Liver (tissue), 8 donors: ENCODE measurements at regions not wholly inside any gene's neighbourhood (a gene's known extent, or its start where the extent isn't known, plus 50 kb on each side); places are given as distances from the start of the nearest gene placed in this dataset.

Experiments
- DNase-seq: peaks from one replicate; pipeline ENCODE4 v3.0.0-alpha.2; 2017; ENCODE audit warnings: low spot score
- H3K27ac ChIP-seq, 2 donors: one replicate each; pipeline ENCODE4 v1.7.0; 2013; ENCODE audit warnings: inconsistent platforms in 2 of 2, low read length in 2 of 2, control low read depth in 1 of 2, low read depth in 1 of 2, mild to moderate bottlenecking in 1 of 2
- H3K27me3 ChIP-seq, 4 donors: one replicate each; pipeline versions ENCODE4 v1.6.1 to v1.7.0; 2013; ENCODE audit warnings: low read length in 3 of 4, inconsistent platforms in 1 of 4, mild to moderate bottlenecking in 1 of 4, moderate library complexity in 1 of 4; ENCODE audit not compliant: control insufficient read depth in 4 of 4, insufficient read depth in 4 of 4
- H3K36me3 ChIP-seq, 4 donors: one replicate each; pipeline versions ENCODE4 v1.6.1 to v1.7.0; 2013; ENCODE audit warnings: low read length in 3 of 4, mild to moderate bottlenecking in 3 of 4, low read depth in 1 of 4, moderate library complexity in 1 of 4; ENCODE audit not compliant: control insufficient read depth in 4 of 4, insufficient read depth in 3 of 4
- H3K4me1 ChIP-seq, 4 donors: one replicate each; pipeline versions ENCODE4 v1.6.1 to v1.7.0; 2013; ENCODE audit warnings: low read length in 3 of 4, mild to moderate bottlenecking in 3 of 4, moderate library complexity in 1 of 4; ENCODE audit not compliant: control insufficient read depth in 4 of 4, insufficient read depth in 4 of 4
- H3K4me3 ChIP-seq, 3 donors: one replicate each; pipeline versions ENCODE4 v1.6.1 to v1.7.0; 2013; ENCODE audit warnings: low read length in 3 of 3, control low read depth in 1 of 3, low read depth in 1 of 3, mild to moderate bottlenecking in 1 of 3
- H3K9ac ChIP-seq, 2 donors: one replicate each; pipeline ENCODE4 v1.7.0; 2013; ENCODE audit warnings: low read length in 2 of 2, mild to moderate bottlenecking in 2 of 2, moderate library complexity in 2 of 2, control low read depth in 1 of 2, low read depth in 1 of 2
- H3K9me3 ChIP-seq, 4 donors: one replicate each; pipeline versions ENCODE4 v1.6.1 to v1.7.0; 2013; ENCODE audit warnings: low read length in 3 of 4; ENCODE audit not compliant: control insufficient read depth in 4 of 4
- EGR1 ChIP-seq, 2 donors: IDR thresholded peaks; 2 replicates each; pipeline ENCODE4 v1.6.1; 2016 to 2018; ENCODE audit warnings: antibody characterized with exemption in 2 of 2, low read depth in 2 of 2
- FOXA1 ChIP-seq: IDR thresholded peaks from 2 replicates; pipeline ENCODE4 v1.6.1; 2016; ENCODE audit warnings: antibody characterized with exemption
- FOXA2 ChIP-seq: IDR thresholded peaks from 2 replicates; pipeline ENCODE4 v1.6.1; 2016; ENCODE audit warnings: antibody characterized with exemption
- GABPA ChIP-seq, 2 donors: IDR thresholded peaks in 1 of 2; conservative IDR thresholded peaks in 1 of 2; 2 replicates each; pipeline ENCODE4 v1.6.1; 2016; ENCODE audit warnings: antibody characterized with exemption in 2 of 2, mild to moderate bottlenecking in 1 of 2, moderate library complexity in 1 of 2
- HNF4A ChIP-seq, 2 donors: conservative IDR thresholded peaks; 2 replicates each; pipeline ENCODE4 v1.6.1; 2016; ENCODE audit warnings: antibody characterized with exemption in 2 of 2, mild to moderate bottlenecking in 2 of 2
- HNF4G ChIP-seq: IDR thresholded peaks from 2 replicates; pipeline ENCODE4 v1.6.1; 2016; ENCODE audit warnings: antibody characterized with exemption
- JUND ChIP-seq, 2 donors: IDR thresholded peaks; 2 replicates each; pipeline ENCODE4 v1.6.1; 2016; ENCODE audit warnings: antibody characterized with exemption in 2 of 2
- NR2F2 ChIP-seq: IDR thresholded peaks from 2 replicates; pipeline ENCODE4 v1.6.1; 2016; ENCODE audit warnings: antibody characterized with exemption
- RAD21 ChIP-seq, 2 donors: IDR thresholded peaks; 2 replicates each; pipeline ENCODE4 v1.6.1; 2016; ENCODE audit warnings: antibody characterized with exemption in 2 of 2, mild to moderate bottlenecking in 2 of 2
- RXRA ChIP-seq, 2 donors: IDR thresholded peaks; 2 replicates each; pipeline ENCODE4 v1.6.1; 2017 to 2018; ENCODE audit warnings: antibody characterized with exemption in 2 of 2, mild to moderate bottlenecking in 1 of 2
- SP1 ChIP-seq: IDR thresholded peaks from 2 replicates; pipeline ENCODE4 v1.6.1; 2018; ENCODE audit warnings: antibody characterized with exemption, mild to moderate bottlenecking
- TAF1 ChIP-seq: conservative IDR thresholded peaks from 2 replicates; pipeline ENCODE4 v1.6.1; 2016; ENCODE audit warnings: antibody characterized with exemption, mild to moderate bottlenecking
- YY1 ChIP-seq: IDR thresholded peaks from 2 replicates; pipeline ENCODE4 v1.6.1; 2016; ENCODE audit warnings: antibody characterized with exemption, mild to moderate bottlenecking
- WGBS: extraction: QIAGEN DNeasy Blood & Tissue Kit; methylation state at CpG from one replicate; pipeline ENCODE4 v1.1.7; 2013; 5-methylcytosine and 5-hydroxymethylcytosine counted together
- TF ChIP-seq, protein P1 (sequence below): IDR thresholded peaks from 2 replicates; pipeline ENCODE4 v1.6.1; 2016; ENCODE audit warnings: antibody characterized with exemption
- TF ChIP-seq, protein P2 (sequence below): IDR thresholded peaks from 2 replicates; pipeline ENCODE4 v1.6.1; 2016; ENCODE audit warnings: antibody characterized with exemption
- TF ChIP-seq, protein P3 (sequence below): IDR thresholded peaks from 2 replicates; pipeline ENCODE4 v1.6.1; 2016; ENCODE audit warnings: antibody characterized with exemption, mild to moderate bottlenecking
- TF ChIP-seq, protein P4 (sequence below): IDR thresholded peaks from 2 replicates; pipeline ENCODE4 v1.6.1; 2016; ENCODE audit warnings: antibody characterized with exemption
- TF ChIP-seq, protein P5 (sequence below): fragments of 150-350 bp; IDR thresholded peaks from 2 replicates; pipeline ENCODE4 v1.5.1; 2017; ENCODE audit warnings: improper control_type of control experiment, low read depth, low read length; ENCODE audit not compliant: missing input control
- donor health status: healthy.
- donor health status: healthy.
- donor health status: healthy.
- donor health status: healthy.
- donor health status: healthy.

DNA sequence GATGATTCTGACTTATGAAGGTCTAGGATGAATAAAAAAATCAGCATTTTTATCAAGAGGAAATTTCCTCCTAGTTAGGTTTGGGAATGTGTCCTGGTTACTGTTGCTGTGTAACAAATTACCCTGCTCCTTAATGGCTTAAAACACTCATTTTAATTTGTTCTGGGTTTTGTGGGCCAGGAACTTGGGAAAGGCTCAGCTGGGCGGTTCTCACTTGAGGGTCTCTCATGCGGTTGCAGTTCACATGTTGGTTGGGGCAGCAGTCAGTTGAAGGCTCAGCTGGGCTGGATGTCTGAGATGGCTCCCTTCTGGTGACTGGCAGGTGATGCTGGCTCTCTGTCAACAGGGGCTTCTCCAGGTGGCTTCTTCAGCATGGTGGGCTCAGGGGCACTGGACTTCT is 214.6 kb downstream of the RBM19 start (continued):
- TF ChIP-seq, protein P1, sequence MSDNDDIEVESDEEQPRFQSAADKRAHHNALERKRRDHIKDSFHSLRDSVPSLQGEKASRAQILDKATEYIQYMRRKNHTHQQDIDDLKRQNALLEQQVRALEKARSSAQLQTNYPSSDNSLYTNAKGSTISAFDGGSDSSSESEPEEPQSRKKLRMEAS = no peak

DNA sequence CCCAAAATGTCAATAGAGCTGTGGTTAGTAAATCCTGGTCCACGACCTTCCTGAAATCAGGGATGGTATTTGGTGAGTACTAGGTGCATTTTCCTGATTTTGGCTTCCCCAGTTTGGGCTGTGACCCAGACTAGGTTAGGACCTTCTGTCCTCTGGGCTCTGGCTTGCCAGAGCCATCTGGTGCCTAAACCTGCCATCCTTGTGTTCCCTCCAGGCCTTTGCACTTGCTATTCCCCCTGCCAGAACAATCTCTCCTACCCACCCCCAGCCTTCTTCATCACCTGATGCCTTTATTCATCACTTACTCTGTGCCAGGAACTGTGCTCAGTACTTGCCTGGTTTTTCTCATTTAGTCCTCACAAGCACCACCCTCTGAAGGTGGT is 216.7 kb downstream of the RBM19 start:
- 74% methylated on average over 1 of the region's 1 CpG for WGBS
- no peak overlapping the region for H3K4me3 ChIP-seq
- H3K27ac ChIP-seq = no peak overlapping the region
- peaks cover 0 to 8% (median 0%) of the 10 kb centered on the region in 4 donors for H3K27me3 ChIP-seq
- H3K4me1 ChIP-seq = no peaks in the 10 kb centered on the region
- H3K9ac ChIP-seq = no peak overlapping the region
- no peaks in the 10 kb centered on the region for H3K36me3 ChIP-seq
- TF ChIP-seq HNF4G = no peak
- TF ChIP-seq SP1 = no peak
- TF ChIP-seq EGR1 (IDR thresholded peaks at IDR 0.05; ENCODE audit: low read depth in 2 of 2) = no peak
- TF ChIP-seq, protein P1 = no peak
- TF ChIP-seq, protein P2, sequence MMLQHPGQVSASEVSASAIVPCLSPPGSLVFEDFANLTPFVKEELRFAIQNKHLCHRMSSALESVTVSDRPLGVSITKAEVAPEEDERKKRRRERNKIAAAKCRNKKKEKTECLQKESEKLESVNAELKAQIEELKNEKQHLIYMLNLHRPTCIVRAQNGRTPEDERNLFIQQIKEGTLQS = no peak
- TF ChIP-seq RXRA (IDR thresholded peaks at IDR 0.05) = no peak
- no peak for DNase-seq
- H3K9me3 ChIP-seq = peaks cover 0 to 3% (median 0%) of the 10 kb centered on the region in 4 donors

DNA sequence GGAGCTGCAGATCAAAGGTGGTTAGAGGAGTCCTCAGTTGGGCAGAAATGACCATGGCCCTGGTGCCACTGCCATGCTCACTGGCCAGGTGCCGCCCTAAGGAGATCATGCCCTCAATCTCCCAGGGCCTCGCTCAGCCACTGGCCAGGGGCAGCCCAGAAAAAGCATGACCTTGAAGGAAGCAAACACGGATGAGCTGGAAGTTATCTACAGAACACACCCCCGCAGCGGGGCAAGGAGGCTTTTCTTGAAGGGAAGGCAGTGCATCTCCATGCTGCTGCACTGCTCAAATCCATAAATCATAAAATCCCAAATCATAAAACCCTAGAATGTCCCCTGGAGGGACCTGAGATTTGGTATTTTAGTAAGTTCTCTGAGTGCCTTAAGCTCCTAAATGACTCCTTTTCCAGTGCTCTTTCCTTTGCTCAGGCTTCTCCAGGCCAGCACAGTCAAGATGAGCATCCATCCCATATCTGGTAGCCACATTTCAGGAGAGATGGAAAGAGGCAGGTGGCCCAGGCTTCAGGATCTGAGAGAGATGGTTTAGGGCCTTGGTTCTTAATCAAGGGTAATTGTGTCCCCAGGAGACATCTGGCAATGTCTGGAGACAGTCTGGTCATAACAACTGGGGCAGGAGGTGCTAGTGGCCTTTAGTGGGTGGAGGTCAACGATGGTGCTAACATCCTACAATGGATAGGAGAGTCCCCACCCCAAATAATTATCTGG is 217.3 kb downstream of the RBM19 start:
- Histone ChIP-seq H3K4me3 (no peak overlapping the region), H3K27me3 (peaks cover 0 to 8% (median 0%) of the 10 kb centered on the region in 4 donors), H3K4me1 (no peaks in the 10 kb centered on the region), H3K9me3 (peaks cover 0 to 3% (median 0%) of the 10 kb centered on the region in 4 donors), H3K9ac (no peak overlapping the region), H3K36me3 (no peaks in the 10 kb centered on the region), H3K27ac (no peak overlapping the region)
- TF ChIP-seq, protein P2 = no peak
- TF ChIP-seq TAF1 (no peak), FOXA1 (no peak), RAD21 (IDR thresholded peaks at IDR 0.05) (no peak), JUND (IDR thresholded peaks at IDR 0.05) (no peak), HNF4G (no peak), GABPA (IDR thresholded peaks at IDR 0.05 in 1 of 2, conservative IDR thresholded peaks at IDR 0.05 in 1 of 2) (no peak), NR2F2 (no peak), HNF4A (conservative IDR thresholded peaks at IDR 0.05) (no peak), EGR1 (IDR thresholded peaks at IDR 0.05; ENCODE audit: low read depth in 2 of 2) (no peak), RXRA (IDR thresholded peaks at IDR 0.05) (no peak), SP1 (no peak), YY1 (no peak), FOXA2 (no peak)
- TF ChIP-seq, protein P3, sequence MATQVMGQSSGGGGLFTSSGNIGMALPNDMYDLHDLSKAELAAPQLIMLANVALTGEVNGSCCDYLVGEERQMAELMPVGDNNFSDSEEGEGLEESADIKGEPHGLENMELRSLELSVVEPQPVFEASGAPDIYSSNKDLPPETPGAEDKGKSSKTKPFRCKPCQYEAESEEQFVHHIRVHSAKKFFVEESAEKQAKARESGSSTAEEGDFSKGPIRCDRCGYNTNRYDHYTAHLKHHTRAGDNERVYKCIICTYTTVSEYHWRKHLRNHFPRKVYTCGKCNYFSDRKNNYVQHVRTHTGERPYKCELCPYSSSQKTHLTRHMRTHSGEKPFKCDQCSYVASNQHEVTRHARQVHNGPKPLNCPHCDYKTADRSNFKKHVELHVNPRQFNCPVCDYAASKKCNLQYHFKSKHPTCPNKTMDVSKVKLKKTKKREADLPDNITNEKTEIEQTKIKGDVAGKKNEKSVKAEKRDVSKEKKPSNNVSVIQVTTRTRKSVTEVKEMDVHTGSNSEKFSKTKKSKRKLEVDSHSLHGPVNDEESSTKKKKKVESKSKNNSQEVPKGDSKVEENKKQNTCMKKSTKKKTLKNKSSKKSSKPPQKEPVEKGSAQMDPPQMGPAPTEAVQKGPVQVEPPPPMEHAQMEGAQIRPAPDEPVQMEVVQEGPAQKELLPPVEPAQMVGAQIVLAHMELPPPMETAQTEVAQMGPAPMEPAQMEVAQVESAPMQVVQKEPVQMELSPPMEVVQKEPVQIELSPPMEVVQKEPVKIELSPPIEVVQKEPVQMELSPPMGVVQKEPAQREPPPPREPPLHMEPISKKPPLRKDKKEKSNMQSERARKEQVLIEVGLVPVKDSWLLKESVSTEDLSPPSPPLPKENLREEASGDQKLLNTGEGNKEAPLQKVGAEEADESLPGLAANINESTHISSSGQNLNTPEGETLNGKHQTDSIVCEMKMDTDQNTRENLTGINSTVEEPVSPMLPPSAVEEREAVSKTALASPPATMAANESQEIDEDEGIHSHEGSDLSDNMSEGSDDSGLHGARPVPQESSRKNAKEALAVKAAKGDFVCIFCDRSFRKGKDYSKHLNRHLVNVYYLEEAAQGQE = no peak
- TF ChIP-seq, protein P1 = no peak
- TF ChIP-seq, protein P4, sequence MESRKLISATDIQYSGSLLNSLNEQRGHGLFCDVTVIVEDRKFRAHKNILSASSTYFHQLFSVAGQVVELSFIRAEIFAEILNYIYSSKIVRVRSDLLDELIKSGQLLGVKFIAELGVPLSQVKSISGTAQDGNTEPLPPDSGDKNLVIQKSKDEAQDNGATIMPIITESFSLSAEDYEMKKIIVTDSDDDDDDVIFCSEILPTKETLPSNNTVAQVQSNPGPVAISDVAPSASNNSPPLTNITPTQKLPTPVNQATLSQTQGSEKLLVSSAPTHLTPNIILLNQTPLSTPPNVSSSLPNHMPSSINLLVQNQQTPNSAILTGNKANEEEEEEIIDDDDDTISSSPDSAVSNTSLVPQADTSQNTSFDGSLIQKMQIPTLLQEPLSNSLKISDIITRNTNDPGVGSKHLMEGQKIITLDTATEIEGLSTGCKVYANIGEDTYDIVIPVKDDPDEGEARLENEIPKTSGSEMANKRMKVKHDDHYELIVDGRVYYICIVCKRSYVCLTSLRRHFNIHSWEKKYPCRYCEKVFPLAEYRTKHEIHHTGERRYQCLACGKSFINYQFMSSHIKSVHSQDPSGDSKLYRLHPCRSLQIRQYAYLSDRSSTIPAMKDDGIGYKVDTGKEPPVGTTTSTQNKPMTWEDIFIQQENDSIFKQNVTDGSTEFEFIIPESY = no peak
- TF ChIP-seq, protein P5, sequence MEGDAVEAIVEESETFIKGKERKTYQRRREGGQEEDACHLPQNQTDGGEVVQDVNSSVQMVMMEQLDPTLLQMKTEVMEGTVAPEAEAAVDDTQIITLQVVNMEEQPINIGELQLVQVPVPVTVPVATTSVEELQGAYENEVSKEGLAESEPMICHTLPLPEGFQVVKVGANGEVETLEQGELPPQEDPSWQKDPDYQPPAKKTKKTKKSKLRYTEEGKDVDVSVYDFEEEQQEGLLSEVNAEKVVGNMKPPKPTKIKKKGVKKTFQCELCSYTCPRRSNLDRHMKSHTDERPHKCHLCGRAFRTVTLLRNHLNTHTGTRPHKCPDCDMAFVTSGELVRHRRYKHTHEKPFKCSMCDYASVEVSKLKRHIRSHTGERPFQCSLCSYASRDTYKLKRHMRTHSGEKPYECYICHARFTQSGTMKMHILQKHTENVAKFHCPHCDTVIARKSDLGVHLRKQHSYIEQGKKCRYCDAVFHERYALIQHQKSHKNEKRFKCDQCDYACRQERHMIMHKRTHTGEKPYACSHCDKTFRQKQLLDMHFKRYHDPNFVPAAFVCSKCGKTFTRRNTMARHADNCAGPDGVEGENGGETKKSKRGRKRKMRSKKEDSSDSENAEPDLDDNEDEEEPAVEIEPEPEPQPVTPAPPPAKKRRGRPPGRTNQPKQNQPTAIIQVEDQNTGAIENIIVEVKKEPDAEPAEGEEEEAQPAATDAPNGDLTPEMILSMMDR = no peak
- 70% methylated on average over 6 of the region's 6 CpGs for WGBS
- no peak for DNase-seq
